ENCODE measurements at regions not wholly inside any gene's neighbourhood (a gene's known extent, or its start where the extent isn't known, plus 50 kb on each side); places are given as distances from the start of the nearest gene placed in this dataset.

- CTCF ChIA-PET: no interaction called here
- DNase-seq (ENCODE audit: extremely low spot score): no peak
- TF ChIP-seq HDGF (IDR thresholded peaks at IDR 0.05; ENCODE audit: borderline replicate concordance): no peak
- TF ChIP-seq LEF1 (IDR thresholded peaks at IDR 0.05; ENCODE audit: borderline replicate concordance): no peak
- TF ChIP-seq TARDBP (IDR thresholded peaks at IDR 0.05): no peak
- TF ChIP-seq, protein P1, sequence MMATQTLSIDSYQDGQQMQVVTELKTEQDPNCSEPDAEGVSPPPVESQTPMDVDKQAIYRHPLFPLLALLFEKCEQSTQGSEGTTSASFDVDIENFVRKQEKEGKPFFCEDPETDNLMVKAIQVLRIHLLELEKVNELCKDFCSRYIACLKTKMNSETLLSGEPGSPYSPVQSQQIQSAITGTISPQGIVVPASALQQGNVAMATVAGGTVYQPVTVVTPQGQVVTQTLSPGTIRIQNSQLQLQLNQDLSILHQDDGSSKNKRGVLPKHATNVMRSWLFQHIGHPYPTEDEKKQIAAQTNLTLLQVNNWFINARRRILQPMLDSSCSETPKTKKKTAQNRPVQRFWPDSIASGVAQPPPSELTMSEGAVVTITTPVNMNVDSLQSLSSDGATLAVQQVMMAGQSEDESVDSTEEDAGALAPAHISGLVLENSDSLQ (IDR thresholded peaks at IDR 0.05): no peak
- no peak for TF ChIP-seq NFRKB (IDR thresholded peaks at IDR 0.05)
- no peak for TF ChIP-seq FOXM1 (IDR thresholded peaks at IDR 0.05; ENCODE audit: borderline replicate concordance)
- TF ChIP-seq SUZ12 (IDR thresholded peaks at IDR 0.05): no peak
- TF ChIP-seq L3MBTL2 (conservative IDR thresholded peaks at IDR 0.05): no peak
- no peak for TF ChIP-seq CTBP1 (IDR thresholded peaks at IDR 0.05; ENCODE audit: borderline replicate concordance)
- no peak for TF ChIP-seq FOXA1 (IDR thresholded peaks at IDR 0.05)
- no peak for TF ChIP-seq ELF4 (IDR thresholded peaks at IDR 0.05)
- no peak for TF ChIP-seq ARNT (IDR thresholded peaks at IDR 0.05)
- TF ChIP-seq FOXK2 (IDR thresholded peaks at IDR 0.05): no peak
- TF ChIP-seq ZNF384 (IDR thresholded peaks at IDR 0.05): no peak
- TF ChIP-seq BHLHE40 (IDR thresholded peaks at IDR 0.05; ENCODE audit: borderline replicate concordance): no peak
- no peak for TF ChIP-seq SP1 (IDR thresholded peaks at IDR 0.05)
- POLR2A ChIA-PET: no interaction called here
Observed at GRCh38 chrX:96081891-96082290, 602.8 kb upstream of the DIAPH2 start.

- TF ChIP-seq HDGF (IDR thresholded peaks at IDR 0.05; ENCODE audit: borderline replicate concordance): no peak
- TF ChIP-seq FOXA1 (IDR thresholded peaks at IDR 0.05): no peak
- no peak for TF ChIP-seq ZNF384 (IDR thresholded peaks at IDR 0.05)
- no peak for TF ChIP-seq SUZ12 (IDR thresholded peaks at IDR 0.05)
- TF ChIP-seq CTBP1 (IDR thresholded peaks at IDR 0.05; ENCODE audit: borderline replicate concordance): no peak
- no peak for TF ChIP-seq FOXK2 (IDR thresholded peaks at IDR 0.05)
- no peak for TF ChIP-seq NFRKB (IDR thresholded peaks at IDR 0.05)
- no peak for TF ChIP-seq SP1 (IDR thresholded peaks at IDR 0.05)
- TF ChIP-seq, protein P1 (IDR thresholded peaks at IDR 0.05): no peak
- TF ChIP-seq FOXM1 (IDR thresholded peaks at IDR 0.05; ENCODE audit: borderline replicate concordance): no peak
- no peak for TF ChIP-seq TARDBP (IDR thresholded peaks at IDR 0.05)
- TF ChIP-seq BHLHE40 (IDR thresholded peaks at IDR 0.05; ENCODE audit: borderline replicate concordance): no peak
- no peak for TF ChIP-seq LEF1 (IDR thresholded peaks at IDR 0.05; ENCODE audit: borderline replicate concordance)
- TF ChIP-seq ARNT (IDR thresholded peaks at IDR 0.05): no peak
- POLR2A ChIA-PET: no interaction called here
- DNase-seq (ENCODE audit: extremely low spot score): no peak
- CTCF ChIA-PET: no interaction called here
Observed at GRCh38 chrX:96094616-96095015, 590.0 kb upstream of the DIAPH2 start.

DNA sequence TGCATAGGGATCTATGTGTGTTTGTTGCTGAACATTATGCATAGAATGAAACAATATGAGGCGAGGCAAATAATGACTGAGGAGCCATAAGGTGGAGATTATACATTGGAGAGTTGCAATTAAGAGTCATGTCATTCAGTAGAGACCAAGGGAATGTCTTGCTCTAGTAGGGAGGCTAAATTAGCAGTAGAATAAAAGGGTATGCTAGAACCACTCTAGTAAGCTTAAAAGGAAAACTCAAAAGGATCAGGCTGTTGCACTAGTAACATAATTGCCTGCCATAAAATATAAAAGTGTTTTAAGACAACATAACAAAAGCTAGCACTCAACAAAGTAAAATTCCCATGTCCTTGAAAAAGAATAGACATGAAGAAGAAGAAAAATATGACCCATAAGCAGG, 586.2 kb upstream of the DIAPH2 start:
- no peak for DNase-seq (ENCODE audit: extremely low spot score)
- POLR2A ChIA-PET: no interaction called here
- CTCF ChIA-PET: no interaction called here
- TF ChIP-seq ARNT (IDR thresholded peaks at IDR 0.05) (no peak), CTBP1 (IDR thresholded peaks at IDR 0.05; ENCODE audit: borderline replicate concordance) (no peak), SP1 (IDR thresholded peaks at IDR 0.05) (no peak), SUZ12 (IDR thresholded peaks at IDR 0.05) (no peak), FOXA1 (IDR thresholded peaks at IDR 0.05) (no peak), NFRKB (IDR thresholded peaks at IDR 0.05) (no peak), FOXM1 (IDR thresholded peaks at IDR 0.05; ENCODE audit: borderline replicate concordance) (no peak), FOXK2 (IDR thresholded peaks at IDR 0.05) (no peak), LEF1 (IDR thresholded peaks at IDR 0.05; ENCODE audit: borderline replicate concordance) (no peak), ZNF384 (IDR thresholded peaks at IDR 0.05) (no peak), BHLHE40 (IDR thresholded peaks at IDR 0.05; ENCODE audit: borderline replicate concordance) (no peak), TARDBP (IDR thresholded peaks at IDR 0.05) (no peak), HDGF (IDR thresholded peaks at IDR 0.05; ENCODE audit: borderline replicate concordance) (no peak), ELF4 (IDR thresholded peaks at IDR 0.05) (no peak), L3MBTL2 (conservative IDR thresholded peaks at IDR 0.05) (no peak)
- TF ChIP-seq, protein P1 (IDR thresholded peaks at IDR 0.05): no peak

- CTCF ChIA-PET: no interaction called here
Observed at GRCh38 chrX:96102997-96103396, 581.6 kb upstream of the DIAPH2 start.

DNA sequence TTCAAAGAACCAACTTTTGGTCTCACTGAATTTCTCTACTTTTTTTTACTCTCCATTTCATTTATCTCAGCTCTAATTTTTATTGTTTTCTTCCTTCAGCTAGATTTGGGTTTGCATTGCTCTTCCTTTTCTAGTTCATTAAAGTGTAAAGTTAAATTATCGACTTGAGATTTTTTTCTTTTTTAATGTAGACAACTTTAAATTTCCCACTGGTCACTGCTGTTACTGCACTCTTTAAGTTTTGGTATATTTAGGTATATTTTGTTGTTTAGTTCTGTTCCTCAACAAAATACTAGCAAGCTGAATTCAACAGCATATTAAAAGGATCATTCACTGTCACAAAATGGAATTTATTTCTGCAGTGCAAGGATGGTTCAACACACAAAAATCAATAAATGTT, 572.0 kb upstream of the DIAPH2 start:
- CTCF ChIA-PET: interaction anchor here (0.6 kb wide), 1 partner anchor 86 kb away, joined by 7 read pairs; no protein-coding TSS in a partner anchor
- POLR2A ChIA-PET: no interaction called here
- TF ChIP-seq FOXA1 (IDR thresholded peaks at IDR 0.05): no peak
- no peak for TF ChIP-seq NFRKB (IDR thresholded peaks at IDR 0.05)
- TF ChIP-seq L3MBTL2 (conservative IDR thresholded peaks at IDR 0.05): no peak
- no peak for TF ChIP-seq SP1 (IDR thresholded peaks at IDR 0.05)
- TF ChIP-seq ARNT (IDR thresholded peaks at IDR 0.05): no peak
- TF ChIP-seq HDGF (IDR thresholded peaks at IDR 0.05; ENCODE audit: borderline replicate concordance): no peak
- no peak for TF ChIP-seq LEF1 (IDR thresholded peaks at IDR 0.05; ENCODE audit: borderline replicate concordance)
- TF ChIP-seq ELF4 (IDR thresholded peaks at IDR 0.05): no peak
- TF ChIP-seq FOXK2 (IDR thresholded peaks at IDR 0.05): no peak
- no peak for TF ChIP-seq CTBP1 (IDR thresholded peaks at IDR 0.05; ENCODE audit: borderline replicate concordance)
- no peak for TF ChIP-seq TARDBP (IDR thresholded peaks at IDR 0.05)
- TF ChIP-seq, protein P1 (IDR thresholded peaks at IDR 0.05): no peak
- no peak for TF ChIP-seq BHLHE40 (IDR thresholded peaks at IDR 0.05; ENCODE audit: borderline replicate concordance)
- TF ChIP-seq ZNF384 (IDR thresholded peaks at IDR 0.05): no peak

More at GRCh38 chrX:96102997-96103396, 581.6 kb upstream of the DIAPH2 start:
- no peak for DNase-seq (ENCODE audit: extremely low spot score)
- TF ChIP-seq FOXK2 (IDR thresholded peaks at IDR 0.05): no peak
- no peak for TF ChIP-seq SP1 (IDR thresholded peaks at IDR 0.05)
- no peak for TF ChIP-seq ELF4 (IDR thresholded peaks at IDR 0.05)
- POLR2A ChIA-PET: no interaction called here

More for the DNA sequence above, 572.0 kb upstream of the DIAPH2 start:
- DNase-seq (ENCODE audit: extremely low spot score): no peak
